ENCODE measurements at regions not wholly inside any gene's neighbourhood (a gene's known extent, or its start where the extent isn't known, plus 50 kb on each side); places are given as distances from the start of the nearest gene placed in this dataset.
"Not testable (repeated sequence)": the region's sequence is repeated elsewhere in the genome, so short reads cannot be mapped to it uniquely, and the experiment has no call there.

DNA sequence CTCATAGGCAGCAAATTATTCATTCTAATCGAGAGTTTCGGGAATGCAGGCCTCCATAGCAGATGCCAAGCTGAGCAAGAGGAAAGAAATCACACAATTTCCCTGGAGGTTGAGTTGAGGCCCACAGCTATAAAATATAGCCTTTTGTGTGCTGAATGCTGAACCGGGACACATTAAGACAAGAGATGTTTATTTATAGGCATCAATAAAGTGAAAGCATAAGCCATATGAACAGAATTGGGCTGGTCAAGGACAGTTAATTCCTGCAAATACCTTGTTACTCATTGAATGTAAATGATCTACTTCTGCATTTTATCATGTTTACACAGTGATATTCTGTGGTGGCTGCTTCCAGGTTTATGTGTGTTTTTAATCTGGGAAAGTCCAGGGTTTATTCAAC, 461.7 kb downstream of the KLF12 start:
- DNase-seq (ENCODE audit: low read depth) = no peak

DNA sequence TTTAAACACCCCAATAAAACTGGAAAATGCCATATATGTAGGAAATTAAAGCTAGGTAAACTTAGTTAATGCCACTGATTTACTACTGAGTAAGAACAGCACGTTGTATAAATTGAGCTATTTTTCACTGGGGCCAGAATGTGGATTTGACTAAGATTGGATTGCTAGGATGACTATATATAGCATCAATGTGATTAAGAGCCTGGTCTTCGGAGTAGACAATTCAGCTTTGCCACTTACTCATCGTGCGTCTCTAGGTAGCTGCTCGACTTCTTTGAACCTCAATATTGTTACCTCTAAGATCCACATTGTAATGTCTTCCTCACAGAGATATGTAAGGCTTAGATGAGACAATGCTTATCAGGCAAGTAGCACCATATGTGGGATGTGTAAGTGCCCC, 462.5 kb downstream of the KLF12 start:
- DNase-seq (ENCODE audit: low read depth) = no peak

DNA sequence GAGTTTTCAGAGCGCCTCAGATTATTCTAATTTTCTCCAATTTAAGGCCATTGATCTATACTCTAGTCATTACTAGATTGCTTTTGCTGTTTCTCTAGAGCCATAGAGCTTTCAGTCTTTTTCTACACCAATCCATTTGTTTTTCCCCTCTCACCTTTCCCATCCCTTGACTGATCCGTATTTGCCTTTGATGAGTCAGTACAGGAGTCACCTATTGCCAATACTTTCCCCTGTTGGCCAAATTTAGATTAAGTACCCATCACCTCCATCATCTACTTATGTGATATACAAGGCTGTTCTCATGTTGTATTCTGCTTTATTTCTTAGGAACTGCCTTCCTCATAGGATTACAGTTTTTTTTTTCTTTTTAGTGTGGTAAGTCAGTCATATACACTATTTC, 463.2 kb downstream of the KLF12 start:
- DNase-seq (ENCODE audit: low read depth) = no peak

DNA sequence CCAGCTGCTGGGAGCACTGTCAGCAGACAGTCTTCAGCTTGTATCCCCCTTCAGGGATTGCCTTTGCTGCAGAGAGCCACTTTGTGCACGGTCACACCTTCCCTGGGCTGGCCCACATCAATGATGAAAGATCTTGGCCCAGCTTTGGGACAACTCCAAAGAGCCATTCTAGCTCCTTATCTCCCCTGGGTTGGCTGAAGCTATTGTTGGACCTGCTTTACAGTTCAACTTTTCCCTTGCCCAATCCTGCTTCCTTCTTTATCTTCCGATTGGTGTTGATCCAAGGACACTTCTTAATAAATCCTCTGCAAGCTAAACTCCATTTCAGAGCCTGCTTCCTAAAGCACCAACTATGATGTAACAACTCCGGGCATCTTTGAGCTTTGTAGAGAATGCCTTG, 466.4 kb downstream of the KLF12 start:
- DNase-seq (ENCODE audit: low read depth) = no peak

DNA sequence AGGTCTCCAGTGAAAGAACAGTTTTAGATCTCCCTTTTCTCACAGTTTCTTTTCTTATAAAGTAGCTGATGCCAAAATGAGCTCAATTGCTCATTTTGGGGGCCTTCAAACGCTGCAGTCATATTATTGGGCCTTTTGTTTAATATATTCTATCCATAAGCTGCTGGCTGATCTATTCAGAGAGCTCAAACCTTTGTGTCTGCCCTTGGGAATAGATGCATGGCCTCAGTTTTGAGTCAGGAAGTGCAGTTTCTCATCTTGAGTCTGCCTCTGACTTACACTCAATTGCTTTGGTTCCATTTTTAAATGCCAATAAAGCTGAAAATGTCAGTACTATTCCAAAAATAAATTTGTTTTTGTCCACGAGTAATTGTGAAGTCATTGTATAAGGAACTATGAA, 468.9 kb downstream of the KLF12 start:
- DNase-seq (ENCODE audit: low read depth) = no peak

DNA sequence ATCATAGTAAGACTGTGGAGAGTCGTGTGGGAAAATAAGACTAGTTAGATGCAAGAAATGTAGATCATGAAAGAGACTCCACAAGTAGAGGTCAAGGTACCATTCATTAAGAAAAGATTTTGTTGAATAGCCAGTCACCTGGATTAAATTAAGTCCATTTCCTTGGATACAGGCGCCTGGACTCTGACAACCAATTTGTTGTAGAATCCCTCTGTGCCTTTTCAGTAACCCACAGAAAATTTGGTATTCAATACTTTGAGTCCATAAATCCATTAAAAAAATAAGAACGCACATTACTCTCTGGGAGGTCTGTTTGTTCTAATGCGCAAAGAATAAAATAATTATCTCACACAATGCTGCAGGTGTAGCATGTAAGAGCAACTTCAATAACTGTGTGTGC, 469.4 kb downstream of the KLF12 start:
- no peak for DNase-seq (ENCODE audit: low read depth)

DNA sequence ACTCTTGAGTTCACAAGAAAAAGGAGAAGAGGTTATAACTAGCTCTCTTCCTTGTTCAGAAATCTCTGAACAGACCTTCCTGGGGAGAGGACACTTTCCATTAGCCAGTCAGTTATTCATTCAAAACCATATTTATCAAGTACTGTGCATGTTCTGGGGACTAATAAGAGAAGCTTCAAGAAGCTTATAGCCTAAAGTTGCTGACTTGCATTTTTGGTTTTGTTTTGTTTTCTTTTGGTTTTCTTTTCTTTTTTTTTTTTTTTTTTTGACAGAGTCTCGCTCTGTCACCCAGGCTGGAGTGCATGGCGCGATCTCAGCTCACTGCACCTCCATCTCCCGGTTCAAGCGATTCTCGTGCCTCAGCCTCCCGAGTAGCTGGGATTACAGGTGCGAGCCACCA, 471.4 kb downstream of the KLF12 start:
- no peak for DNase-seq (ENCODE audit: low read depth)

DNA sequence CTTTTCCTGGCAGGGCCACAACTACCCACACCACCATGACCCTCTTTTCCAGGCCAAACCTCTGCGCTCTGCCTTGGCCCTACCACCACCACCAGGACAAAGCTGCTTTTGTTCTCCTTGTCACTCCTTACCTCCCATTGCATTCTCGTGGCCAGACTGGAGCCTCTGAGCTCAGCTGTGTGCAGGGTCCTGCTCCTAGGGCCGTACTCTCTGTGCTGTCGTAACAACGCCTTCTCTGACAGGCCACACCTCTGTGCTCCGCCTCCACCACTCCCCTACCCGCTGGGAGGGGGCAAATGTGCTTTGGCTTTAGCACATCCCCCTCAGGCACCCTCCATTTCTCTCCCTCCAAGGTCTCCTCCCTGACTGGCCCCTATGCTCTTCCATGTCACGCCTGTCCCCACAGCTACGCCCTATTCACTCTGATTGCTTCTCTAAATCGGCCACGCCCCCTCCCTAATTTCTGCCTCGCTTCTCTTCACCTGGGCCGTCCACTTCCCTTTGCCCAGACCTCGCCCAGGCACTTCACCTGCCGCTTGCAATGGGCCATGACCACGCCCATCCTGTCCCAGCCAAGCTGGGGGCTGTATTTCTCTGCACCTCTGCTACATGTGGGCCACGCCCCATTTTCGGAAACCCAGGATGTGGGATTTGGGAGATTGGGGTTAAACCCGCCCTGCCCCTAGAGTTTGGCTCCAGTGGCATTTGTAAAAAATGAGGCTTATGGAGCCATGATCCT, 472.3 kb downstream of the KLF12 start:
- DNase-seq (ENCODE audit: low read depth) = no peak

DNA sequence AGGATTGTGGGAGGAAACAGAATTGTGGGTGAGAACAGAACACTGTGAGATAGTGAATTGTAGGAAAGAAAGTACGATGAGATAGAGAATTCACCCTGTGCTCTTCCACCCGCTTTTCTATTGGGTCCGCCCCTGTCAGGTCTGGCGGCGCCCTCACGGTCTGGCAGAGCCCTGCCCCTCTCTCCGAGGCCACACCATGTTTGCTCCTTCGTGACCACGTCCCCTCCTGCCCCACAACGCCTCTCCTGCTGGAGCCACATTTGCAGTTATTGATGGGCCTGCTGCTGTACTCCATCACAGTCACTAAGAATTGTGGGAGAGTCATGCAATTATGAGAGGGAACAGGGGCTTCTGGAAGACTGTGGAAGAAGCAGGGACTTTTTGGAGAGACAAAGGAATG, 473.1 kb downstream of the KLF12 start:
- DNase-seq (ENCODE audit: low read depth) = no peak

DNA sequence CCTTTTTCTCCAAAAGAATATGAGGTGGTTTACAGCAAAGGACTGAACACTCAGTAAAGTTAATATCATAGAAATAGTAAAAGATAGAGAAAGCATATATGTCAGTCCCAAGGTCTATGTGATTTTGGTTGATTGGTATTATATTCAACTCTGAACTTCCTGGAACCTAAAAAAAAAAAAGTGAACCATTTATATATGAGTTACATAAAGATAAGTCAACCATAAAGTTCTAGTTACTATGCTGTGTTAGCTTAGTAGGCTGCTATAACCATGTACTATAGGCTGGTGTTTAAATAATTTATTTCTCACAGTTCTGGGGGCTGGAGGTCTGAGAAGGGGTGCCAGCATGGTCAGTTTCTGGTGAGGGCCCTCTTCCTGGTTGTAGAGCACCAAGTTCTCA, 475.6 kb downstream of the KLF12 start:
- no peak for DNase-seq (ENCODE audit: low read depth)

DNA sequence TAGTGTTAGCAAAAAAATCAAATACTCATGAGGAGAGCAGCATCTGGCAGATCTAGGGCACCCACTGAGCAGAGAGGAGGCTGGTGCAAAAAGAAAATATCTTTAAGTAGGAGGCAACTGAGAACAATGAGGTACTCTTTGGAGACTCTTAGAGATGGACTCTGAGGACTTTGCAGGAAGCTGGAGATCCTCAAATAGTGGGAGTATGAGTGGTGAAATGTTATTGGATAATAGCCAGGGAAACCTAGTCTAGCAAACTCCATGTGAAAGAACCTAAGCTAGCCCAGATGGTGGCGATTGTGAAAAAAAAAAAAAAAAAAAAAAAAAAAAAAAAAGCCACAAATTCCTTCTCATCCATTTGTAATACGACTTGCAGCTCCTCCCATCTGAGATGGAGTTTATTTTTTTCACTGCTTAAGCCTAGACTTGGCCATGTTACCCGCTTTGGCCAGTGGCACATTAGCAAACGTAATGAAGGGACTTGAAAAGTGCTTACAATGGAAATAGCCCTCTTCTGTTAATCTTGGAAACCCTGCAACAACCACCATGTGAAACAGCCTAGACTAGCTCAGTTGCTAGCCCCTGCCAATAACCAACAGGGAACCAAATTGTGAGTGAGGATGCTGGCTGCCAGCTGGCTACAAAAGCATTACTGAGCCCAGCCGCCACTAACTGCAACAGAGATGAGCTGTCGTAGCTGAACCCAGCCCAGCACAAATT, 476.2 kb downstream of the KLF12 start:
- no peak for DNase-seq (ENCODE audit: low read depth)

DNA sequence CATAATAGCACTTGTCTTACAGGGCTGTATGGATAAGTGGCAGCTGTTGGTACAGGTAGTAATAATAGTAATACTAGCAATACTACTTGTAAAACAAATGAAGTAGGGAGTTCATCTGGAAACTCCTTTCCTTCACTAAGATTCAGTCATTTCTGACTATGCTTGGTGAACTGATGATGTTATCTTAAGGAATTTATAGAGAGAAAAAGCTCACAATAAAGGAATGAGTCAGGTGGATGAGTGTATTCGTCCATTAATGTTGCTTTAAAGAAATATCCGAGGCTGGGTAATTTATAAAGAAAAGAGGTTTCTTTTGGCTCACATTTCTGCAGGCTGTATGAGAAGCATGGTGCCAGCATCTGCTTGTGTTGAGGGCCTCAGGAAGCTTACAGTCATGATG, 477.3 kb downstream of the KLF12 start:
- DNase-seq (ENCODE audit: low read depth) = no peak

DNA sequence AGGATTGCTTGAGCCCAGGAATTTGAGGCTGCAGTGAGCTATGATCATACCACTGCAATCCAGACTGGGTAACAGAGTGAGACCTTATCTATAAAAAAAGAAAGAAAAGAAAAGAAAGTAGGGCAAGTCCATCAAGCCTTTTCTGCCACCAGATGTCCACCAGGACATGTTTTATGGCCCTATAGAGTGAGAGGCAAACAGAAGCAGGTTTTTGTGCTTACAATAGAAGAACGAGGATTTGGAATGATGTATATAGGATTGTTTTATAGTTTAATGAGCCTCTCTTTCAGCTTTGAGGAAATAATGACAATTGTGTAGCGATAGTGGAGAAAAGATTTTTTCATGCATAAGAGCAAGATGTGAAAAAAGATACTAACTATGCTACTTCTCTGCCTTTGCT, 480.5 kb downstream of the KLF12 start:
- DNase-seq (ENCODE audit: low read depth) = no peak

DNA sequence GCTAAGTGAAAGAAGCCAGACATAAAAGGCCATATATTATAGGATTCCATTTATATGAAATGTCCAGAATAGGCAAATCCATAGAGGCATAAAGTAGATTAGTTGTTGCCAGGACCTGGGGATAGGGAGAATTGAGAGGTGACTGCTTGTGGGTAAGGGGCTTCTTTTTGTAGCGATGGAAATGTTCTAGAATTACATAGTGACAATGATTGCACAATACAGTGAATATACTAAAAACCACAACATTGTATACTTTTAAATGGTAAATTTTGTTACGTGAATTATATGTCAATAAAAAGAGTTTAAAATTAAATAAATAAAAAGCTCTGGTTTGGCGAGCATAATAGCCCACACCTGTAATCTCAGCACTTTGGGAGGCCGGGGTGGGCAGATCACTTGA, 486.8 kb downstream of the KLF12 start:
- no peak for DNase-seq (ENCODE audit: low read depth)

DNA sequence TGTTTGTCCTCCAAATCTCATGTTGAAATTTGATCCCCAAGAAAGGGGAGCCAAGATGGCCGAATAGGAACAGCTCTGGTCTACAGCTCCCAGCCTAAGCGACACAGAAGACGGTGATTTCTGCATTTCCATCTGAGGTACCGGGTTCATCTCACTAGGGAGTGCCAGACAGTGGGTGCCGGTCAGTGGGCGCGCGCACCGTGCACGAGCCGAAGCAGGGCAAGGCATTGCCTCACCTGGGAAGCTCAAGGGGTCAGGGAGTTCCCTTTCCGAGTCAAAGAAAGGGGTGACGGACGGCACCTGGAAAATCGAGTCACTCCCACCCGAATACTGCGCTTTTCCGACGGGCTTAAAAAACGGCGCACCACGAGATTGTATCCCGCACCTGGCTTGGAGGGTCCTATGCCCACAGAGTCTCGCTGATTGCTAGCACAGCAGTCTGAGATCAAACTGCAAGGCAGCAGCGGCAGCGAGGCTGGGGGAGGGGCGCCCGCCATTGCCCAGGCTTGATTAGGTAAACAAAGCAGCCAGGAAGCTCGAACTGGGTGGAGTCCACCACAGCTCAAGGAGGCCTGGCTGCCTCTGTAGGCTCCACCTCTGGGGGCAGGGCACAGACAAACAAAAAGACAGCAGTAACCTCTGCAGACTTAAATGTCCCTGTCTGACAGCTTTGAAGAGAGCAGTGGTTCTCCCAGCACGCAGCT, 493.6 kb downstream of the KLF12 start:
- not testable (repeated sequence) for DNase-seq (ENCODE audit: low read depth)

DNA sequence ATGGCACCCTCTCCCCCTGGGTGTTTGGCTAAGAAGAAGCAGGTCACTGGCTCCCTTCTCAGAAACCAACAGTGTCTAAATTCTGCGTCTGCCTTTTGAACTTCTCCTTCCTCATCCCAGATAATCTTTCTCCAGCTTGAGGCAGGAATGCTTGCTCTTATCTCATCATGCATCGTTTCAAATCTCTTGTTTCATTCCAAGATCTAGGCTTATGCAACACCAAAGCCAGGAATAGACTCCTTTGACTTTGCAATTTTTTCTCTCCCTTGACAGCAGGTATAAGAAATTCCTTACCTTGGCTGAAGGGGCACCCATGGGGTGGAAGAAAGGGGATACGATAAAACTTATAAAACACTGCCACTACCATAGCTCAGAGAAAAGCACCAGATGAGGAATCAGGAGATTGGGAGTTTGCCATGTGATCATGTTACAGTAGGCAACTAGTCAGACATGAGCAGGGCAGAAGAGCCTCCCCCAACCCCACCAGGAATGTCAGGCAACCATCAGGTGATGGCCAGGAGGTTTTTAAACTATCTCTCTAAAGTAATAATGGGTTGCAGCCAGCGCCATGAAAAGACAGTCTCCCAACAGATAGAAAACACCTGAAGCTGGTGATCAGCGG, 498.9 kb downstream of the KLF12 start:
- no peak for DNase-seq (ENCODE audit: low read depth)

DNA sequence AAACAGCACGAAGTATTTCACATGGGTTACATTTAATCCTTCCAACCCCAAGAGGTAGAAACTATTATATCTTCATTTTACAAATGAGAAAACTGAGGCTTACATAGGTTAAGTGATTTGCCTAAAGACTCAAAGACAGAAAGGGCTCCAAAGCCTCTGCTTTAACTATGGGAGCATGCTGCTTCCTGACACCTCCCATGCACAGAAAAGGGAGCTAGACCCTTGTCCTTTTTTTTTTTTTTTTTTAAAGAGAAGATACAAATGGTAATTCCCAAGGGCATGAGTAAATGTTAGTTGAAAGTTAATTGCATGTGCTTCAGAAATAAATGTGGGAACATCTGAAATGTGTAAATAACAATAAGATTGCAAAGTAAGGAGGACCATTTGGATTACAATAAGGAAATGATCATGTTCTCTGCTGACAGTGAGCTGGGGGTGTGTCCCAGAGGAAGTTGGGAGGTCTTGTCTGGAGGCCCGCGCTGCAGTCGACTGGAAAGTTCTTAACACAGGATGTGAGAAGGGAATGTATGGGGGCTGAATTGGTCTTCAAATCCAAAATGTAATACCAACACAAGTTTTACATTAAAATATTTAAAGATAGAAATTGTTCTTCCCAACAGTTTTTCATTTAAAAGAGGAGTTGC, 500.3 kb downstream of the KLF12 start:
- DNase-seq (ENCODE audit: low read depth) = no peak

DNA sequence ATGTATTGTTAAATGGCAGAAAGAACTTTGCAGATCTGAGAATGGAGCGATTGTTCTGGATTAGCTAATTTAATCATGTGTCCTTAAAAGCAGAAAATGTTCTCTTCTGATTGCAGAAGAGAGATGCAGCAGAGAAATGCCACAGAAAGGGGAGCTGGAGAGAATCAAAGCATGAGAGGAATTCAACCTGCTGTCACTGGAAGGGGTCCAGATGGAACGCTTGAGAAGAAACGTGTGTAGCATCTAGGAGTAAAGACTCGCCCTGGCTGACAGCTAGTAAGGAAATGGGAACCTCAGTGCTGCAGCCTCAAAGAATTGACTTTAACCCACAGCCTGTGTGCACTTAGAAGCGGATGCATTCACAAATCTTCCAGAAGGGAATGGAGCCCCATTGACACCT, 502.8 kb downstream of the KLF12 start:
- DNase-seq (ENCODE audit: low read depth) = no peak

DNA sequence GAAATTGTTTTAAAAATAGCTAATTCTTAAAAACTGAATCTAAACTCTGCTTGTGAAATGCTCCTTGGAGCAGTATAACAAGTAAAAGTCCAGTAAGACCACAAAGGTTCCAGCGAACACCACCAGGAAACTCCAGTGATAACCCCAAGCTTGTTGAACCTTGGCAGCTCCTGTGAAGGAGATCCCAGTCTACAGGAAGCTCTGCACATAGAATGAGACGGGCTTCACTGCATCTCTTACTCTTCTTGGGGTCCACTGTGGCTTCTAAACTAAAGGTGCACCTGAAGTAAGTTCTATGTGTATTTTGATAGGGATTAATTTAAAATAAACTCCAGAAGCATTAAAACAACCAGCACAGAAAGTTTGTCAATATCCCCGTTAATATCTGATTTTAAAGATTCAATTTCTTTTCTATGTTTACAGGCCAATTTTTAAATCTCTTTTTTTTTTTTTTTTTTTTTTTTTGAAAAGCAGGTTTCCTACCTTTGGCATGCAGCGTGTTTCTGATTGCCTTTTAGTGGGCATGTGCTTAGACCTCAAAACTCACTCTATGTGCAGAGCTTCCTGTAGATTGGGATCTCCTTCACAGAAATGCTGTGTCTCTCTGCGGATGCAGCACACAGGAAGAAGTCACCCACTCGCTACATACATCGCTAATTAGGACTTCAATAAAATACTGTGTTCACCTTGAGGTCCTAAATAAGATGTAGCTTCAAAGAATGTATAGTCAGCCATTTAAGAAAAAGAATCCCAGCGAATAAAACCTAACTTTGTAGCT, 508.5 kb downstream of the KLF12 start:
- DNase-seq (ENCODE audit: low read depth) = peak; percentile 40

DNA sequence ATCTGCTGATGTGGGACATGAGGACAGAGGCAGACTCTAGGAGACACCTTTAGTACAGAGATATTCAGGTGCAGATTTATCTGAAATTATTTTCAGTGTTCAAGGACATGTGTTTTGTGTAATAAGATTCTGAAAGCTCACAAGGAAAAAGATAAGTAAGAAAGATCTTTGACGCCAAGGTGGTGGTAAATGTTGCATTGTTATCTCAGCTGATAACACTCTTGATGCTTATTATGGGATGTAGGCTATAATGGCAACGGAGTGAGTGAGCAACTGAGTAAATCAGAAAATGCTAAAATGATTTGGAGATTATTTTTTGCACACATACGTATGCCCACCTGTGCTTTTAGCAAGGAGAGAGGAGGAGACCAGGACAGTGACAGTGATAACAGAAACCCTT, 510.9 kb downstream of the KLF12 start:
- no peak for DNase-seq (ENCODE audit: low read depth)

DNA sequence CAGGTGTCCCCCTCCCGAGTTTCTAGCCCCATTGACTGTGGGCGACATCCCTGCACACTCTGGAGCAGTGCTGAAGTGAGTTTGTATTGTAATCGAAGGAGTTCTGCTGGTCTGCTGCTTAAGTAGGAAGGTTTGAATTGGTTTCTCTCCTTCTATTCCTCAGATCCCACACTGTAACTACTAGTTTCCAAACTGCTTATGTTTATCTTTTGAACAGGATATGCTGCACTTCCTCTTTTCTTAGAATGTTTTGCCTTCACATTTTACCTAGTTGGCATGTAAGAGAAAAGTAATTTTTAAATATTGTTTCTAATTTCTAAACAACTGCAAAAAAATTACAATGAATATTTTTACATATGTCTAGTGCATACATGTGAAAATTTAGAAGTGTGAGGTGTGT, 511.8 kb downstream of the KLF12 start:
- no peak for DNase-seq (ENCODE audit: low read depth)

Data from CMK (cell line).